Tibial nerve (tissue), 4 donors: ENCODE measurements at regions not wholly inside any gene's neighbourhood (a gene's known extent, or its start where the extent isn't known, plus 50 kb on each side); places are given as distances from the start of the nearest gene placed in this dataset.

Source experiments
- DNase-seq, 2 donors: peaks; one replicate each; pipeline ENCODE4 v3.0.0-alpha.2; 2019; ENCODE audit warnings: low spot score in 2 of 2
- H3K27ac ChIP-seq, 4 donors: fragments of 200-600 bp; sonication (generic) in 3 of 4; one replicate each; pipeline ENCODE4 v1.5.1; 2017 to 2019; ENCODE audit warnings: mild to moderate bottlenecking in 1 of 4
- H3K27me3 ChIP-seq, 2 donors: fragments of 200-600 bp; sonication (generic) in 1 of 2; one replicate each; pipeline versions ENCODE4 v1.5.1 to v1.6.0; 2017 to 2019
- H3K36me3 ChIP-seq, 3 donors: fragments of 200-600 bp; sonication (generic); one replicate each; pipeline ENCODE4 v1.5.1; 2018 to 2019
- H3K4me1 ChIP-seq, 4 donors: fragments of 200-600 bp; sonication (generic) in 3 of 4; one replicate each; pipeline ENCODE4 v1.5.1; 2017 to 2019
- H3K4me3 ChIP-seq, 4 donors: fragments of 200-600 bp; sonication (generic) in 3 of 4; one replicate each; pipeline ENCODE4 v1.5.1; 2017 to 2019; ENCODE audit warnings: mild to moderate bottlenecking in 1 of 4, moderate library complexity in 1 of 4
- H3K9me3 ChIP-seq, 4 donors: fragments of 200-600 bp; sonication (generic) in 3 of 4; one replicate each; pipeline ENCODE4 v1.5.1; 2017 to 2019
- EP300 ChIP-seq, 2 donors: sonication (generic); formaldehyde crosslinking; IDR thresholded peaks; one replicate each; pipeline ENCODE4 v1.6.1; 2017; ENCODE audit warnings: antibody characterized with exemption in 2 of 2, mild to moderate bottlenecking in 1 of 2
- POLR2A ChIP-seq, 2 donors: fragments of 450-650 bp; IDR thresholded peaks; one replicate each; pipeline ENCODE4 v1.6.1; 2017; ENCODE audit warnings: antibody characterized with exemption in 2 of 2, mild to moderate bottlenecking in 2 of 2, moderate library complexity in 2 of 2
- WGBS, 2 donors: methylation state at CpG; one replicate each; pipeline ENCODE4 v1.1.5; 2018; 5-methylcytosine and 5-hydroxymethylcytosine counted together
- TF ChIP-seq, protein P1 (sequence below), 5 experiments: fragments of 200-600 bp in 3 of 5; fragments of 450-650 bp in 2 of 5; sonication (generic) in 3 of 5; IDR thresholded peaks; one replicate each; pipeline ENCODE4 v1.5.1; 2016 to 2019; ENCODE audit warnings: antibody characterized with exemption in 5 of 5, mild to moderate bottlenecking in 3 of 5, moderate library complexity in 2 of 5

- Histone ChIP-seq H3K27ac (no peak overlapping the region), H3K36me3 (no peaks in the 10 kb centered on the region), H3K4me1 (no peaks in the 10 kb centered on the region), H3K27me3 (no peaks in the 10 kb centered on the region), H3K9me3 (peaks cover 0 to 10% (median 0%) of the 10 kb centered on the region in 4 donors), H3K4me3 (no peak overlapping the region)
- WGBS, 2 donors, result 96 to 100% methylated on average over 1 of the region's 1 CpG
- no peak for DNase-seq
- TF ChIP-seq EP300 (IDR thresholded peaks at IDR 0.05) (no peak), POLR2A (IDR thresholded peaks at IDR 0.05) (no peak)
- TF ChIP-seq, protein P1, sequence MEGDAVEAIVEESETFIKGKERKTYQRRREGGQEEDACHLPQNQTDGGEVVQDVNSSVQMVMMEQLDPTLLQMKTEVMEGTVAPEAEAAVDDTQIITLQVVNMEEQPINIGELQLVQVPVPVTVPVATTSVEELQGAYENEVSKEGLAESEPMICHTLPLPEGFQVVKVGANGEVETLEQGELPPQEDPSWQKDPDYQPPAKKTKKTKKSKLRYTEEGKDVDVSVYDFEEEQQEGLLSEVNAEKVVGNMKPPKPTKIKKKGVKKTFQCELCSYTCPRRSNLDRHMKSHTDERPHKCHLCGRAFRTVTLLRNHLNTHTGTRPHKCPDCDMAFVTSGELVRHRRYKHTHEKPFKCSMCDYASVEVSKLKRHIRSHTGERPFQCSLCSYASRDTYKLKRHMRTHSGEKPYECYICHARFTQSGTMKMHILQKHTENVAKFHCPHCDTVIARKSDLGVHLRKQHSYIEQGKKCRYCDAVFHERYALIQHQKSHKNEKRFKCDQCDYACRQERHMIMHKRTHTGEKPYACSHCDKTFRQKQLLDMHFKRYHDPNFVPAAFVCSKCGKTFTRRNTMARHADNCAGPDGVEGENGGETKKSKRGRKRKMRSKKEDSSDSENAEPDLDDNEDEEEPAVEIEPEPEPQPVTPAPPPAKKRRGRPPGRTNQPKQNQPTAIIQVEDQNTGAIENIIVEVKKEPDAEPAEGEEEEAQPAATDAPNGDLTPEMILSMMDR (IDR thresholded peaks at IDR 0.05), result no peak
These were observed 273.4 kb downstream of the ETS1 start for GRCh38 chr11:128313931-128314330.

- no peaks in the 10 kb centered on the region for H3K27me3 ChIP-seq
- no peak for DNase-seq
- no peak overlapping the region for H3K27ac ChIP-seq
- H3K9me3 ChIP-seq, result peaks cover 0 to 10% (median 0%) of the 10 kb centered on the region in 4 donors
- 52 to 57% methylated on average over 3 of the region's 3 CpGs for WGBS, 2 donors
- H3K4me3 ChIP-seq, result no peak overlapping the region
- H3K4me1 ChIP-seq, result no peaks in the 10 kb centered on the region
- TF ChIP-seq POLR2A (IDR thresholded peaks at IDR 0.05), result no peak
- TF ChIP-seq EP300 (IDR thresholded peaks at IDR 0.05), result no peak
- TF ChIP-seq, protein P1 (IDR thresholded peaks at IDR 0.05), result no peak
- no peaks in the 10 kb centered on the region for H3K36me3 ChIP-seq
These were observed 275.3 kb downstream of the ETS1 start for GRCh38 chr11:128311742-128312719.

GRCh38 chr11:128310676-128311445 lies 276.5 kb downstream of the ETS1 start:
- H3K9me3 ChIP-seq, result peaks cover 0 to 10% (median 0%) of the 10 kb centered on the region in 4 donors
- no peaks in the 10 kb centered on the region for H3K27me3 ChIP-seq
- WGBS, 2 donors, result 78 to 83% methylated on average over 7 of the region's 7 CpGs
- no peaks in the 10 kb centered on the region for H3K4me1 ChIP-seq
- H3K27ac ChIP-seq, result no peak overlapping the region
- H3K36me3 ChIP-seq, result no peaks in the 10 kb centered on the region
- no peak overlapping the region for H3K4me3 ChIP-seq
- TF ChIP-seq, protein P1 (IDR thresholded peaks at IDR 0.05), result no peak
- TF ChIP-seq POLR2A (IDR thresholded peaks at IDR 0.05) (no peak), EP300 (IDR thresholded peaks at IDR 0.05) (no peak)
- no peak for DNase-seq

DNA sequence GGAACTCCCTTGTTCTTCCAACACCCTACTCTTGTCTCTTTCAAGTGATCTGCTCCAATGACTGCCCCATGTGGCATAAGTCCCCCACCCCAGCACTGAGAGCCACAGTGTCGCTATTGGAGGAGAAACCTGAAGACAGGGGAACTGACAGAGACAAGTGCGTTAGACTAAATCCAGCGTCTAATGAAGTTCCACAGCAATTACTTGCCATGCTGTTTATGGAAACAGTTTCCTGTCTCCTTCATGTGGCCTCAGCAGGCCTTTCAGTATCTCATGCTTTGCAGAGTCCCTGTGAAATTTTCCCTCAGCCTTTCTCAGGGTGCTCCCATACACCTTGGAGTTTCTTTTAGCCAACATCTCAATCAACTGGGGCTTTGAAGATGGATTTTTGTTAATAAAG lies 277.4 kb downstream of the ETS1 start:
- H3K4me3 ChIP-seq, result no peak overlapping the region
- no peaks in the 10 kb centered on the region for H3K4me1 ChIP-seq
- DNase-seq, result no peak
- no peaks in the 10 kb centered on the region for H3K36me3 ChIP-seq
- TF ChIP-seq EP300 (IDR thresholded peaks at IDR 0.05) (no peak), POLR2A (IDR thresholded peaks at IDR 0.05) (no peak)
- TF ChIP-seq, protein P1 (IDR thresholded peaks at IDR 0.05), result no peak
- no peak overlapping the region for H3K27ac ChIP-seq
- WGBS, 2 donors, result 76 to 77% methylated on average over 3 of the region's 3 CpGs
- peaks cover 0 to 9% (median 0%) of the 10 kb centered on the region in 4 donors for H3K9me3 ChIP-seq
- no peaks in the 10 kb centered on the region for H3K27me3 ChIP-seq
